IMR-90 (cell line): ENCODE measurements at regions not wholly inside any gene's neighbourhood (a gene's known extent, or its start where the extent isn't known, plus 50 kb on each side); places are given as distances from the start of the nearest gene placed in this dataset.

Experiments used
- ATAC-seq: fragments of 200-7000 bp; cut with Tn5 transposase; 2 replicates; pipeline ENCODE4 v1.9.1; 2020; ENCODE audit warnings: low read depth, mild to moderate bottlenecking, moderate library complexity
- BruUV-seq: library from RNA; stranded (reverse); fragments of 400-500 nt; replicated peaks from 2 replicates; lab custom pipeline; 2021; lab: Mats Ljungman, UMichigan
- CTCF ChIA-PET: fragments of 300-600 bp; formaldehyde crosslinking; extraction: SDS; loops from one replicate; lab custom pipeline; 2021; ENCODE audit warnings: antibody characterized with exemption; lab: Yijun Ruan, JAX
- POLR2A ChIA-PET: fragments of 300-600 bp; sonication (Branson Sonifier 250); formaldehyde crosslinking; loops from one replicate; lab custom pipeline; 2022; ENCODE audit warnings: antibody characterized with exemption; ENCODE audit not compliant: unreplicated experiment; lab: Charles Lee
- DNase-seq: peaks from one replicate; pipeline ENCODE4 v3.0.0; 2013
- H2AFZ ChIP-seq: replicated peaks from 2 replicates; pipeline ENCODE3; 2013; ENCODE audit warnings: low read length, mild to moderate bottlenecking; ENCODE audit not compliant: poor library complexity
- H2AK5ac ChIP-seq: 2 replicates; pipeline ENCODE4 v1.6.1; 2013; ENCODE audit warnings: low read depth, low read length, inconsistent platforms
- H2AK9ac ChIP-seq: replicated peaks from 2 replicates; pipeline ENCODE3; 2013; ENCODE audit warnings: mild to moderate bottlenecking, low read depth, low read length, moderate library complexity; ENCODE audit not compliant: poor library complexity
- H2BK120ac ChIP-seq: 2 replicates; pipeline ENCODE4 v1.6.1; 2013; ENCODE audit warnings: low read depth, low read length, inconsistent platforms
- H2BK15ac ChIP-seq: 3 replicates; pipeline ENCODE4 v1.6.1; 2013; ENCODE audit warnings: low read depth, low read length, inconsistent platforms
- H2BK20ac ChIP-seq: 2 replicates; pipeline ENCODE4 v1.6.1; 2013; ENCODE audit warnings: low read depth, mild to moderate bottlenecking, inconsistent platforms, low read length, moderate library complexity
- H2BK5ac ChIP-seq: 2 replicates; pipeline ENCODE4 v1.6.1; 2013; ENCODE audit warnings: mild to moderate bottlenecking, low read depth, low read length, inconsistent platforms; ENCODE audit not compliant: poor library complexity, severe bottlenecking
- H3K14ac ChIP-seq: replicated peaks from 2 replicates; pipeline ENCODE4 v1.6.1; 2013; ENCODE audit warnings: low read depth, low read length, inconsistent platforms
- H3K18ac ChIP-seq: 2 replicates; pipeline ENCODE4 v1.6.1; 2013; ENCODE audit warnings: low read depth, low read length, control low read depth
- H3K23ac ChIP-seq: 2 replicates; pipeline ENCODE4 v1.6.1; 2013; ENCODE audit warnings: low read depth, low read length, inconsistent platforms
- H3K27ac ChIP-seq: 2 replicates; pipeline ENCODE4 v1.5.1; 2013; ENCODE audit warnings: mild to moderate bottlenecking, control low read depth, low read length; ENCODE audit not compliant: insufficient read depth
- H3K27me3 ChIP-seq: 2 replicates; pipeline ENCODE4 v1.6.1; 2013; ENCODE audit warnings: low read length; ENCODE audit not compliant: control insufficient read depth, insufficient read depth
- H3K36me3 ChIP-seq: 2 replicates; pipeline ENCODE4 v1.6.1; 2013; ENCODE audit warnings: low read length, mixed read lengths; ENCODE audit not compliant: control insufficient read depth, insufficient read depth
- H3K4ac ChIP-seq: 2 replicates; pipeline ENCODE4 v1.6.1; 2013; ENCODE audit warnings: low read depth, low read length, inconsistent platforms
- H3K4me1 ChIP-seq: 2 replicates; pipeline ENCODE4 v1.6.1; 2013; ENCODE audit warnings: low read length, mixed read lengths; ENCODE audit not compliant: control insufficient read depth, insufficient read depth
- H3K4me2 ChIP-seq: 2 replicates; pipeline ENCODE4 v1.6.1; 2013; ENCODE audit warnings: low read depth, mild to moderate bottlenecking, control low read depth, low read length, moderate library complexity
- H3K4me3 ChIP-seq: 2 replicates; pipeline ENCODE4 v1.5.1; 2013; ENCODE audit warnings: low read depth, mild to moderate bottlenecking, control low read depth, low read length, moderate library complexity; ENCODE audit not compliant: insufficient read depth
- H3K56ac ChIP-seq: 2 replicates; pipeline ENCODE4 v1.6.1; 2013; ENCODE audit warnings: low read length, inconsistent platforms; ENCODE audit not compliant: insufficient read depth; ENCODE audit errors: extremely low read depth
- H3K79me1 ChIP-seq, 2 experiments: 2 replicates each; pipeline ENCODE4 v1.6.1; 2013; ENCODE audit warnings: low read length in 2 of 2, inconsistent platforms in 1 of 2, low read depth in 1 of 2
- H3K9ac ChIP-seq: 2 replicates; pipeline ENCODE4 v1.6.1; 2013; ENCODE audit warnings: low read depth, low read length, control low read depth
- H3K9me1 ChIP-seq: 2 replicates; pipeline ENCODE4 v1.6.1; 2013; ENCODE audit warnings: low read length, inconsistent platforms; ENCODE audit not compliant: insufficient read depth
- H3K9me3 ChIP-seq: 2 replicates; pipeline ENCODE4 v1.6.1; 2013; ENCODE audit warnings: low read length; ENCODE audit not compliant: control insufficient read depth, insufficient read depth
- H4K20me1 ChIP-seq: 2 replicates; pipeline ENCODE4 v1.6.1; 2013; ENCODE audit warnings: low read length, inconsistent platforms; ENCODE audit not compliant: insufficient read depth
- H4K5ac ChIP-seq: 2 replicates; pipeline ENCODE4 v1.6.1; 2013; ENCODE audit warnings: mild to moderate bottlenecking, low read depth, low read length, control low read depth
- H4K8ac ChIP-seq, 2 experiments: 2 replicates each; pipeline ENCODE4 v1.6.1; 2013; ENCODE audit warnings: low read depth in 2 of 2, low read length in 2 of 2, control low read depth in 1 of 2, inconsistent platforms in 1 of 2
- H4K91ac ChIP-seq: 2 replicates; pipeline ENCODE4 v1.6.1; 2013; ENCODE audit warnings: low read depth, low read length, inconsistent platforms; ENCODE audit not compliant: insufficient read depth
- BHLHE40 ChIP-seq: fragments of 150-350 bp; IDR thresholded peaks from 2 replicates; pipeline ENCODE4 v1.6.1; 2016; ENCODE audit warnings: mild to moderate bottlenecking, low read depth, low read length
- CHD1 ChIP-seq: IDR thresholded peaks from 2 replicates; pipeline ENCODE4 v1.6.1; 2012; ENCODE audit warnings: low read depth, low read length, improper control_type of control experiment
- FOS ChIP-seq: fragments of 150-350 bp; IDR thresholded peaks from 2 replicates; pipeline ENCODE4 v1.6.1; 2016; ENCODE audit warnings: low read depth, low read length
- NFE2L2 ChIP-seq: fragments of 150-350 bp; IDR thresholded peaks from 2 replicates; pipeline ENCODE4 v1.6.1; 2016; ENCODE audit warnings: low read depth, mild to moderate bottlenecking, low read length
- RAD21 ChIP-seq: IDR thresholded peaks from 2 replicates; pipeline ENCODE4 v1.6.1; 2012; ENCODE audit warnings: low read length, improper control_type of control experiment
- RCOR1 ChIP-seq: IDR thresholded peaks from 2 replicates; pipeline ENCODE4 v1.6.1; 2012; ENCODE audit warnings: mild to moderate bottlenecking, low read length, improper control_type of control experiment; ENCODE audit not compliant: insufficient replicate concordance
- SMC3 ChIP-seq: fragments of 150-350 bp; IDR thresholded peaks from 2 replicates; pipeline ENCODE4 v1.6.1; 2016; ENCODE audit warnings: low read depth, mild to moderate bottlenecking, antibody characterized with exemption, low read length, moderate library complexity
- WGBS, 2 experiments: methylation state at CpG; one replicate each; pipeline versions ENCODE4 v1.1.5 to v1.1.7; 2013; ENCODE audit warnings: missing lambda C conversion rate in 2 of 2; ENCODE audit not compliant: insufficient read length in 1 of 2; ENCODE audit errors: extremely low coverage in 2 of 2; 5-methylcytosine and 5-hydroxymethylcytosine counted together
- dilution Hi-C: fragments of 300-500 bp; cut with HindIII; formaldehyde crosslinking; loops from one replicate; pipeline ENCODE4 v1.14.3; 2018; ENCODE audit warnings: low sequenced_read_pairs; ENCODE audit not compliant: unreplicated experiment
- in situ Hi-C: fragments of 300-500 bp; cut with MboI; formaldehyde crosslinking; loops from 3 replicates; pipeline ENCODE4 v1.14.3; 2019; ENCODE audit warnings: low sequenced_read_pairs, inconsistent platforms, mixed read lengths
- intact Hi-C: fragments of 100-400 bp; cut with micrococcal nuclease; formaldehyde crosslinking; loops from 2 replicates; pipeline ENCODE4 v1.10.0; 2022

DNA sequence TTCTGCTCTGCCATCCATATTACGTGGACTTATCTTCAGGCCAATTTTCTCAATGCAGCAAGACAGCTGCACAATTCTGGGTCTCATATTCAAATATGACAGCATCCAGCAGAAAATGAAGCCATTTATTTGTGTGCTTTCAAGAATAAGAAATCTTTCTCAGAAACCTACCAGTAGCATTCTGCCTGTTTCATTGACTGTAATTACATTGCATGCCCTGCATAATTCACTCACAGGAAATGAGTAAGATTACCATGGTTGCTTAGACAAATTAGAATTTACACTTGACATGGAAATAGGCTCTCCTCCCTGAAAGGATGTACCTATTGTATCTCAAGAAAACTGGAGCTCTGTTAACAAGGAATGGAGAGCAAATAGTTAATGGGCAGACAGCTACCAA lies 346.6 kb upstream of the DCBLD2 start:
- no peaks in the 10 kb centered on the region for H3K79me1 ChIP-seq
- H3K4ac ChIP-seq = no peak overlapping the region
- peak overlapping the region; percentile 53; the same call in 1 of the 2 replicates for H2BK120ac ChIP-seq
- no peak overlapping the region; the same call in 1 of the 2 replicates for H3K18ac ChIP-seq
- H4K91ac ChIP-seq = no peak overlapping the region
- H4K8ac ChIP-seq = no peak overlapping the region
- no peak overlapping the region for H2AK9ac ChIP-seq
- no peaks in the 10 kb centered on the region; the same call in none of the 2 replicates for H3K9me1 ChIP-seq
- no peak overlapping the region for H3K4me3 ChIP-seq
- peak overlapping the region; percentile 39 for H2BK5ac ChIP-seq
- intact Hi-C loops (no loop called here), dilution Hi-C loops (no loop called here), in situ Hi-C loops (no loop called here)
- DNase-seq (peak; percentile 19), ATAC-seq (peak; percentile 54; the same call in 1 of the 2 replicates)
- H4K20me1 ChIP-seq = no peaks in the 10 kb centered on the region
- no peak overlapping the region for H2AK5ac ChIP-seq
- no peak overlapping the region for H3K27ac ChIP-seq
- no peaks in the 10 kb centered on the region for H3K36me3 ChIP-seq
- H2BK15ac ChIP-seq = 0 out of 3 replicates have a peak overlapping the region, but pooled peaks have one; percentile 80
- ChIA-PET CTCF (interaction anchor here (0.5 to 1.7 kb wide), 2 partner anchors 75 to 118 kb away, joined by 3 read pairs; no protein-coding TSS in a partner anchor), POLR2A (no interaction called here)
- no peak overlapping the region for H3K56ac ChIP-seq
- no peak overlapping the region; the same call in 1 of the 2 replicates for H3K4me2 ChIP-seq
- no peak overlapping the region for H3K9ac ChIP-seq
- H3K14ac ChIP-seq = peak overlapping the region; percentile 73; the same call in 1 of the 2 replicates
- no peak for TF ChIP-seq SMC3
- no peak for TF ChIP-seq FOS
- TF ChIP-seq NFE2L2 = no peak
- no peak for TF ChIP-seq BHLHE40
- no peak for TF ChIP-seq RAD21
- no peak for TF ChIP-seq CHD1
- TF ChIP-seq RCOR1 = no peak
- BruUV-seq = no TSS peak
- no peak overlapping the region for H4K5ac ChIP-seq
- H3K23ac ChIP-seq = no peak overlapping the region
- H2AFZ ChIP-seq = no peak overlapping the region
- WGBS, 2 experiments = no CpG with 5 or more reads among the region's 1 CpG
- no peaks in the 10 kb centered on the region for H3K9me3 ChIP-seq
- no peaks in the 10 kb centered on the region for H3K27me3 ChIP-seq
- H2BK20ac ChIP-seq = peak overlapping the region; percentile 55; the same call in 1 of the 2 replicates
- H3K4me1 ChIP-seq = peaks cover 3% of the 10 kb centered on the region; the same call in 1 of the 2 replicates
